ENCODE measurements at regions not wholly inside any gene's neighbourhood (a gene's known extent, or its start where the extent isn't known, plus 50 kb on each side); places are given as distances from the start of the nearest gene placed in this dataset.

DNA sequence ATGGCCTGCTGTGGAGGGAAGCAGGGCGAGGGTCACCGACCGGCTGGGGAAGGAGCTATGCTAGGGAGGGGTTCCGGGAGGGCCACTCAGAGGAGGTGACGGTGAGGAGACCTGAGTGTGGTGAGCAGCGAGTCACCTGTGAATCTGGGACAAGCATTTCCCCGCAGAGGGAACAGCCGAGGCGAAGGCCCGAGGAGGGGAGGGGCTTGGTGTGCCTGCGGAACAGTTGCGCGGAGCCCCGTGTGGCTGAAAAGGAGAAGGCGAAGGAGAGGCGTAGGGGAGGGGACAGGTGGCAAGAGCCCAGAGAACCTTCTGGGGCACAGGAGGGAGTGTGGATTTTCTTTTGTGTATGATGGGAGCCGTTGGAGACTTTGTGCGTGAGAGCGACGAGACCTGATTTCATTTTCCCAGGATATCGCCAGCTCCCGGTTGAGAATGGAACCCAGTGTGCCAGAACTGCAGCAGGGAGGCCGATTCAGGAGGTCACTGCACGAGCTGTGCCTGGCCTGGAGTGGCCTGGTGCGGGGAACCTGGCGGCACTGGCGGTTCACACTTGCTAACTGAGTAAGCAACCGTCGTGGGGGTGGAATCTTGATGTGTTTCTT is 117.7 kb upstream of the ZNF507 start:
- no peak overlapping the region for H3K4me3 ChIP-seq (ENCODE audit: low read depth, low read length)
- TF ChIP-seq, protein P1, sequence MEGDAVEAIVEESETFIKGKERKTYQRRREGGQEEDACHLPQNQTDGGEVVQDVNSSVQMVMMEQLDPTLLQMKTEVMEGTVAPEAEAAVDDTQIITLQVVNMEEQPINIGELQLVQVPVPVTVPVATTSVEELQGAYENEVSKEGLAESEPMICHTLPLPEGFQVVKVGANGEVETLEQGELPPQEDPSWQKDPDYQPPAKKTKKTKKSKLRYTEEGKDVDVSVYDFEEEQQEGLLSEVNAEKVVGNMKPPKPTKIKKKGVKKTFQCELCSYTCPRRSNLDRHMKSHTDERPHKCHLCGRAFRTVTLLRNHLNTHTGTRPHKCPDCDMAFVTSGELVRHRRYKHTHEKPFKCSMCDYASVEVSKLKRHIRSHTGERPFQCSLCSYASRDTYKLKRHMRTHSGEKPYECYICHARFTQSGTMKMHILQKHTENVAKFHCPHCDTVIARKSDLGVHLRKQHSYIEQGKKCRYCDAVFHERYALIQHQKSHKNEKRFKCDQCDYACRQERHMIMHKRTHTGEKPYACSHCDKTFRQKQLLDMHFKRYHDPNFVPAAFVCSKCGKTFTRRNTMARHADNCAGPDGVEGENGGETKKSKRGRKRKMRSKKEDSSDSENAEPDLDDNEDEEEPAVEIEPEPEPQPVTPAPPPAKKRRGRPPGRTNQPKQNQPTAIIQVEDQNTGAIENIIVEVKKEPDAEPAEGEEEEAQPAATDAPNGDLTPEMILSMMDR (IDR thresholded peaks at IDR 0.05; ENCODE audit: low read depth, low read length): no peak

DNA sequence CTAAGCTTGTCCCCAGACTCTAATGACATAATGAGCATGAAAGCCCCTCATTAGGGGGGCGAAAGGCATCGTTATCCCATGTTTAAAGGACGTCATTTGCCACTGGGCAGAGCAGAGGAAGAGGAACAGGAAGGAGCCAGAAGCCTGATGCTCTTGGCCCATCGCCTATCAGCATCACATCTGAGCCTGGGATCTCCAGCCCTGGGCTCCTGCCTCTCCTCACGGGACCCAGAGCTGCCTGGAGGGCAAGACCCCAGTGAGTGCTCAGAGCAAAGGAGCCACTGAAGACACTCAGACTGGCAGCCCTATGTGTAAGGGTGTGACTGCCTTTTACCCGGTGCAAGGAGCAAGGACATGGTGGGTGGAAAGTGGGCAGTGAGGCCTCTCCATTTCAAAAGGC is 115.0 kb upstream of the ZNF507 start:
- TF ChIP-seq, protein P1 (IDR thresholded peaks at IDR 0.05; ENCODE audit: low read depth, low read length): no peak
- H3K4me3 ChIP-seq (ENCODE audit: low read depth, low read length): no peak overlapping the region

DNA sequence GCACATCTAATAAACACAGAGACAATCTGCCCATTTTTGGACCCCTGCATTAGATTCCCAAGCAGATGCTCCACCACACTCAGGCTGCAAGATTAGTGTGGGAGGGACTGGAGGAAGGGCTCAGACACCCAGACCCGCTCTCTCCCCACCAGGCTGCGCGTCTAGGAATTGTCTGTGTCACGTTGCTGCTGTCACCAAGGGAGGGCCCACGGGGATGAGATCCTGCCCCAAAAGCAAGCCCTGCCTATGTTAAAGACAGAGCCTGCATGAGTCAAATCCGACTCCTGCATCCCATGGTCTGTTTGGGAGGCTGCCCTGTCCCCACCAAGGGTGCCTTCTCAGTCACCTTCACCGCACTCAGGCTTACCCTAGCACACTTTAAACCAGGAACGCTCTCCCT is 114.4 kb upstream of the ZNF507 start:
- no peak overlapping the region for H3K4me3 ChIP-seq (ENCODE audit: low read depth, low read length)
- TF ChIP-seq, protein P1 (IDR thresholded peaks at IDR 0.05; ENCODE audit: low read depth, low read length): no peak

DNA sequence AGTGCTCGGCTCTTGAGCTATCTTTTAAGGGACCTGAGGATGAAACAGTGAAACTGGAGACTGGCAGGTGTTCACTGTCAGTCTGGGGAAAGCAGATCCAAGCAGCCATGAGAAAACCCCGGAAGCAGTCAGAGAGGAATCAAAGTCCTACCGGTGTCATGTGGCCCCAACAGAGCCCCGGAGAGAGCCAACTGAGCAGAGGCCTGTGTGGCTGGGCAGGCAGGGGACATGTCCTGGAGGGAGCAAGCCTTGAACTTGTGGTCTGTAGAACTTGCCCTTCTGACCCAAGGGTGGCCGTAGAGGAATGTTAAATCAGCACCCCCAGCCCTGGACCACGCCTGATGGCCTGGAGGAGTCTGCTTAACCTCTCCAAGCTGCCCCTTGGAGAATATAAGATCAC is 113.7 kb upstream of the ZNF507 start:
- TF ChIP-seq, protein P1 (IDR thresholded peaks at IDR 0.05; ENCODE audit: low read depth, low read length): no peak
- no peak overlapping the region for H3K4me3 ChIP-seq (ENCODE audit: low read depth, low read length)

DNA sequence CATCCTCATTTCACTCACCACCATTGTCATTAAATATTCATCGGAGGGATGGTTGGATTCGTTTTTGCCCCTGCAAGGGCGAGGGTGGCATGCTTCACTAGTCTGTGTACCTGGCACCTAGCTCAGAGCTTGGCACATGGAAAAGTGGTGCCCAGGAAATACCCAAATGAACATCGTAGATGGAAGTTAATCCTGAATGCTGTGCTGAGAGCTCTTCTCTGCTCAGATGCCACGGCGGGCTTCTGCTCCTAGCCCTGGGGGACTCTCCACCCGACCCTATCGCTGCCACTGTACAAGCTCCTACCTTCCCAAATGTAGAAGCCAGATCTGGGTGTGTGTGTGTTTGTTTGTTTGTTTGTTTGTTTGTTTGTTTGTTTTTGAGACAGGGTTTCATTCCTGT is 113.0 kb upstream of the ZNF507 start:
- TF ChIP-seq, protein P1 (IDR thresholded peaks at IDR 0.05; ENCODE audit: low read depth, low read length): no peak
- no peak overlapping the region for H3K4me3 ChIP-seq (ENCODE audit: low read depth, low read length)

DNA sequence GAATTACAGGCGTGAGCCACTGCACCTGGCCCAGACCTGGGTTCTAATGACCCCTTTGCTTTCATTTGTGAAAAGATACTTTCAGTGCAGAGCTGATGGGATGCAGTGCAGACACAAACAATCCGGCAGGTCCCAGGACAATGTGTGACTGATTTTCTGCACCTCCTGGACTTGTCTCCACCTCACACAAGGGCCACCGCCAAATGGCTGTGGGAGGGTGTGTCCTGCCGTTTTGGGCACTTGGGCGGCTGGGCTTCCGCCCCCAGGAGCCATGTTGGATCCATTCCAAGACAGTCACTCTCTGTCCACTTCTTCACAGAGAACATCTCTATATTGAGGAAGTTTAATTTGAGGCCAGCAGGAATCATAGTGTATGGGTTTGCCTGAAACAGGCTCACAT is 112.3 kb upstream of the ZNF507 start:
- TF ChIP-seq, protein P1 (IDR thresholded peaks at IDR 0.05; ENCODE audit: low read depth, low read length): no peak
- no peak overlapping the region for H3K4me3 ChIP-seq (ENCODE audit: low read depth, low read length)

DNA sequence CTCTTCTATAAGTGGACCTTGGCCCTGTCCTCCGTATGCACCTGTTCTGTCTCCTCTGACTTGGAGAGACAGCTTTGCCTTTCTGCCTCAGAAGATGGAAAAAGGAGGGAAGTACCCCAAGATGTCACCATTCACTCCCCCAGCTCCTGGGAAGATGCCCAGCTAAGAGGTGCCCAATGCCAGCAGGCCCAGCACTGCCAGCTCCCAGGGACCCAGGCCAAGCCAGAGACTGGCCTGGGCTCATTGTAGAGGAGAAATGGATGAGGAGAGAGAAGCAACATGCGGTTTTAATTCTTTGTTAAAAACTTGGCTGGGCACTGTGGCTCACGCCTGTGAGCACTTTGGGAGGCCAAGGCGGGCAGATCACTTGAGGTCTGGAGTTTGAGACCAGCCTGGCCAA is 111.5 kb upstream of the ZNF507 start:
- TF ChIP-seq, protein P1 (IDR thresholded peaks at IDR 0.05; ENCODE audit: low read depth, low read length): no peak
- H3K4me3 ChIP-seq (ENCODE audit: low read depth, low read length): no peak overlapping the region

All from WI38 (cell line).